ENCODE measurements at regions not wholly inside any gene's neighbourhood (a gene's known extent, or its start where the extent isn't known, plus 50 kb on each side); places are given as distances from the start of the nearest gene placed in this dataset.

DNA sequence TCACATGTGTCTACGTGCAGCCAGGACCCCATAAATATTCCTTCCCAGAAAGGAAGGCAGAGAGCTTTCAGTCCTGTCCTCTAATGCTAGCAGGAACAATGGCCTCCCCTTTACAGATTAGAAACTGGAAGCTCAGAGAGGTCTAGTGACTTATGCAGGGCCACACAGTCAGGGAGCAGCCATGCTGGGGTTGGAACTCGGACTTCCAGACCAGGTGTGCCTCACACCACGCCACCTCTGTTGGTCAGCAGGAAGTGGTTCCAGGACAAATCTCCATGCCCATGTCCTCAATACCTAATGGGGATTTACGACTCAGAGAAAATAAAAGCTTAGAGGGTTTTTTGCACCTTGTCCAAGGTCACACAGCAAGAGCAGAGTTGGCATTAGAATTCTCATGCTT is 378.9 kb downstream of the RPS24 start:
- TF ChIP-seq, protein P1, sequence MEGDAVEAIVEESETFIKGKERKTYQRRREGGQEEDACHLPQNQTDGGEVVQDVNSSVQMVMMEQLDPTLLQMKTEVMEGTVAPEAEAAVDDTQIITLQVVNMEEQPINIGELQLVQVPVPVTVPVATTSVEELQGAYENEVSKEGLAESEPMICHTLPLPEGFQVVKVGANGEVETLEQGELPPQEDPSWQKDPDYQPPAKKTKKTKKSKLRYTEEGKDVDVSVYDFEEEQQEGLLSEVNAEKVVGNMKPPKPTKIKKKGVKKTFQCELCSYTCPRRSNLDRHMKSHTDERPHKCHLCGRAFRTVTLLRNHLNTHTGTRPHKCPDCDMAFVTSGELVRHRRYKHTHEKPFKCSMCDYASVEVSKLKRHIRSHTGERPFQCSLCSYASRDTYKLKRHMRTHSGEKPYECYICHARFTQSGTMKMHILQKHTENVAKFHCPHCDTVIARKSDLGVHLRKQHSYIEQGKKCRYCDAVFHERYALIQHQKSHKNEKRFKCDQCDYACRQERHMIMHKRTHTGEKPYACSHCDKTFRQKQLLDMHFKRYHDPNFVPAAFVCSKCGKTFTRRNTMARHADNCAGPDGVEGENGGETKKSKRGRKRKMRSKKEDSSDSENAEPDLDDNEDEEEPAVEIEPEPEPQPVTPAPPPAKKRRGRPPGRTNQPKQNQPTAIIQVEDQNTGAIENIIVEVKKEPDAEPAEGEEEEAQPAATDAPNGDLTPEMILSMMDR (IDR thresholded peaks at IDR 0.05): no peak
- no peak for TF ChIP-seq POLR2A (IDR thresholded peaks at IDR 0.05)
